Osteocyte (in vitro differentiated cells): ENCODE measurements at regions not wholly inside any gene's neighbourhood (a gene's known extent, or its start where the extent isn't known, plus 50 kb on each side); places are given as distances from the start of the nearest gene placed in this dataset.

ENCODE experiments used
- DNase-seq: peaks from one replicate; pipeline ENCODE4 v3.0.0; 2021; ENCODE audit warnings: mixed read lengths; ENCODE audit not compliant: unreplicated experiment; ENCODE audit errors: extremely low spot score
- H3K27ac Mint-ChIP-seq: one replicate; pipeline ENCODE4 v1.8.0; 2021; ENCODE audit warnings: mild to moderate bottlenecking, mixed read lengths; ENCODE audit not compliant: unreplicated experiment
- H3K27me3 Mint-ChIP-seq: one replicate; pipeline ENCODE4 v1.8.0; 2021; ENCODE audit warnings: mixed read lengths; ENCODE audit not compliant: unreplicated experiment
- H3K36me3 Mint-ChIP-seq: one replicate; pipeline ENCODE4 v1.8.0; 2021; ENCODE audit warnings: mixed read lengths; ENCODE audit not compliant: unreplicated experiment
- H3K4me1 Mint-ChIP-seq: one replicate; pipeline ENCODE4 v1.8.0; 2021; ENCODE audit warnings: mixed read lengths; ENCODE audit not compliant: unreplicated experiment
- H3K4me3 Mint-ChIP-seq: one replicate; pipeline ENCODE4 v1.8.0; 2021; ENCODE audit warnings: mild to moderate bottlenecking, moderate library complexity, mixed read lengths; ENCODE audit not compliant: unreplicated experiment
- H3K9me3 Mint-ChIP-seq: one replicate; pipeline ENCODE4 v1.8.0; 2021; ENCODE audit warnings: mixed read lengths; ENCODE audit not compliant: unreplicated experiment
- CTCF ChIP-seq: fragments of 200-600 bp; sonication (generic); IDR thresholded peaks from 2 replicates; pipeline ENCODE4 v1.5.0; 2021; ENCODE audit warnings: antibody characterized with exemption, mild to moderate bottlenecking, moderate library complexity

GRCh38 chr14:40204441-40205175 lies 772.4 kb upstream of the FBXO33 start:
- no peak for DNase-seq
- H3K27ac Mint-ChIP-seq = no peak overlapping the region
- H3K4me3 Mint-ChIP-seq = no peak overlapping the region
- no peaks in the 10 kb centered on the region for H3K27me3 Mint-ChIP-seq
- peaks cover 20% of the 10 kb centered on the region for H3K9me3 Mint-ChIP-seq
- no peaks in the 10 kb centered on the region for H3K36me3 Mint-ChIP-seq
- no peak for TF ChIP-seq CTCF
- H3K4me1 Mint-ChIP-seq = no peaks in the 10 kb centered on the region

- Mint-ChIP-seq H3K4me1 (no peaks in the 10 kb centered on the region), H3K27me3 (no peaks in the 10 kb centered on the region), H3K9me3 (no peaks in the 10 kb centered on the region), H3K27ac (no peak overlapping the region), H3K36me3 (no peaks in the 10 kb centered on the region), H3K4me3 (no peak overlapping the region)
- no peak for DNase-seq
- TF ChIP-seq CTCF = no peak
These were observed 766.9 kb upstream of the FBXO33 start for GRCh38 chr14:40199101-40199500.

DNA sequence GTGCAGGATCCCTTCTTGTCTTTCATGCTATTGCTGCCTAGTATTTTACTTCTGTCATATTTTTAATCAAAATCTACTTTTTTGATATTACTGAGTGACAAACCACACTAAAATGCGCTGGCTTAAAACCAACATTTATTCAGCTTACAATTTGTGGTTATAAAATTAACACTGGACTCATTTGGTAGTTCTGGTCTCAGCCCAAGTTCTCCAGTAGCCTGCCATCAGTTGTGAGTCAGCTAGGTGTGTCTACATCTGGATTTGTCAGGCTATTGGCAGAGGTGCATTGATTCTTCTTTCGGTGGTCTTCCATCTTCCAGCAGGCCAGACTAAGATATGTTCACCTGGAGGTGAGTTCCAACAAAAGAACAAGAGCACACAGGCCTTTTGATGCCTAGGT lies 765.1 kb upstream of the FBXO33 start:
- no peak overlapping the region for H3K27ac Mint-ChIP-seq
- H3K4me1 Mint-ChIP-seq = no peaks in the 10 kb centered on the region
- no peak for DNase-seq
- H3K4me3 Mint-ChIP-seq = no peak overlapping the region
- H3K27me3 Mint-ChIP-seq = no peaks in the 10 kb centered on the region
- no peaks in the 10 kb centered on the region for H3K36me3 Mint-ChIP-seq
- no peaks in the 10 kb centered on the region for H3K9me3 Mint-ChIP-seq
- TF ChIP-seq CTCF = no peak

GRCh38 chr14:40188006-40188405 lies 755.8 kb upstream of the FBXO33 start:
- H3K4me1 Mint-ChIP-seq = no peaks in the 10 kb centered on the region
- no peak overlapping the region for H3K27ac Mint-ChIP-seq
- no peaks in the 10 kb centered on the region for H3K27me3 Mint-ChIP-seq
- no peaks in the 10 kb centered on the region for H3K36me3 Mint-ChIP-seq
- no peak for TF ChIP-seq CTCF
- no peak for DNase-seq
- no peak overlapping the region for H3K4me3 Mint-ChIP-seq
- H3K9me3 Mint-ChIP-seq = no peaks in the 10 kb centered on the region

GRCh38 chr14:40164083-40164482 lies 731.9 kb upstream of the FBXO33 start:
- Mint-ChIP-seq H3K9me3 (peaks cover 28% of the 10 kb centered on the region), H3K36me3 (no peaks in the 10 kb centered on the region), H3K27ac (no peak overlapping the region), H3K4me1 (no peaks in the 10 kb centered on the region), H3K4me3 (no peak overlapping the region), H3K27me3 (no peaks in the 10 kb centered on the region)
- no peak for TF ChIP-seq CTCF
- no peak for DNase-seq
